ENCODE measurements at regions not wholly inside any gene's neighbourhood (a gene's known extent, or its start where the extent isn't known, plus 50 kb on each side); places are given as distances from the start of the nearest gene placed in this dataset.
"Not testable (repeated sequence)": the region's sequence is repeated elsewhere in the genome, so short reads cannot be mapped to it uniquely, and the experiment has no call there.

- H3K27me3 Mint-ChIP-seq; H3K36me3 Mint-ChIP-seq; H3K27ac Mint-ChIP-seq; H3K9me3 ChIP-seq; ATAC-seq (replicated peaks in 1 of 4); H3K4me1 ChIP-seq (ENCODE audit: control insufficient read depth in 1 of 2, extremely low read depth in 1 of 2, insufficient read depth in 2 of 2, low read length in 2 of 2); H3K27ac ChIP-seq (ENCODE audit: low read length); DNase-seq; CTCF ChIA-PET; H3K9me3 Mint-ChIP-seq; H3K4me1 Mint-ChIP-seq; H3K27me3 ChIP-seq (replicated peaks in 1 of 2; ENCODE audit: control insufficient read depth in 2 of 2, extremely low read depth in 1 of 2, insufficient read depth in 2 of 2, low read length in 1 of 2); H3K36me3 ChIP-seq (ENCODE audit: control insufficient read depth in 2 of 2, extremely low read depth in 1 of 2, insufficient read depth in 1 of 2, low read length in 1 of 2); H3K4me3 ChIP-seq (ENCODE audit: control insufficient read depth in 1 of 2, extremely low read depth in 1 of 2, low read length in 1 of 2); POLR2A ChIA-PET; H3K4me3 Mint-ChIP-seq: not testable (repeated sequence)
Observed at GRCh38 chr6:153331221-153331620, 200.1 kb upstream of the RGS17 start.

GRCh38 chr6:153328194-153328593, 197.1 kb upstream of the RGS17 start:
- Mint-ChIP-seq H3K36me3 (no peaks in the 10 kb centered on the region), H3K4me1 (no peaks in the 10 kb centered on the region), H3K27me3 (no peaks in the 10 kb centered on the region), H3K4me3 (no peak overlapping the region), H3K27ac (no peak overlapping the region), H3K9me3 (peaks cover 1 to 5% (median 4%) of the 10 kb centered on the region in 3 donors)
- Histone ChIP-seq H3K27me3 (replicated peaks in 1 of 2; ENCODE audit: control insufficient read depth in 2 of 2, extremely low read depth in 1 of 2, insufficient read depth in 2 of 2, low read length in 1 of 2) (no peaks in the 10 kb centered on the region), H3K27ac (ENCODE audit: low read length) (no peak overlapping the region), H3K4me1 (ENCODE audit: control insufficient read depth in 1 of 2, extremely low read depth in 1 of 2, insufficient read depth in 2 of 2, low read length in 2 of 2) (no peaks in the 10 kb centered on the region), H3K4me3 (ENCODE audit: control insufficient read depth in 1 of 2, extremely low read depth in 1 of 2, low read length in 1 of 2) (no peak overlapping the region), H3K36me3 (ENCODE audit: control insufficient read depth in 2 of 2, extremely low read depth in 1 of 2, insufficient read depth in 1 of 2, low read length in 1 of 2) (no peaks in the 10 kb centered on the region), H3K9me3 (no peaks in the 10 kb centered on the region)
- WGBS (ENCODE audit: insufficient coverage), result 80% methylated on average over 1 of the region's 5 CpGs
- ATAC-seq (replicated peaks in 1 of 4) (no peak), DNase-seq (no peak)
- POLR2A ChIA-PET, result no interaction called here
- CTCF ChIA-PET, result no interaction called here

- CTCF ChIA-PET, result no interaction called here
- peaks cover 0 to 5% (median 0%) of the 10 kb centered on the region in 3 donors for H3K9me3 Mint-ChIP-seq
- H3K27me3 Mint-ChIP-seq, result no peaks in the 10 kb centered on the region
- ATAC-seq (replicated peaks in 1 of 4), result no peak
- H3K4me3 Mint-ChIP-seq, result no peak overlapping the region
- no peaks in the 10 kb centered on the region for H3K36me3 ChIP-seq (ENCODE audit: control insufficient read depth in 2 of 2, extremely low read depth in 1 of 2, insufficient read depth in 1 of 2, low read length in 1 of 2)
- POLR2A ChIA-PET, result no interaction called here
- no peaks in the 10 kb centered on the region for H3K9me3 ChIP-seq
- DNase-seq, result no peak
- no peaks in the 10 kb centered on the region for H3K4me1 ChIP-seq (ENCODE audit: control insufficient read depth in 1 of 2, extremely low read depth in 1 of 2, insufficient read depth in 2 of 2, low read length in 2 of 2)
- no peak overlapping the region for H3K4me3 ChIP-seq (ENCODE audit: control insufficient read depth in 1 of 2, extremely low read depth in 1 of 2, low read length in 1 of 2)
- no peak overlapping the region for H3K27ac Mint-ChIP-seq
- no peak overlapping the region for H3K27ac ChIP-seq (ENCODE audit: low read length)
- WGBS (ENCODE audit: insufficient coverage), result no CpG with 5 or more reads among the region's 1 CpG
- no peaks in the 10 kb centered on the region for H3K27me3 ChIP-seq (replicated peaks in 1 of 2; ENCODE audit: control insufficient read depth in 2 of 2, extremely low read depth in 1 of 2, insufficient read depth in 2 of 2, low read length in 1 of 2)
- H3K36me3 Mint-ChIP-seq, result no peaks in the 10 kb centered on the region
- no peaks in the 10 kb centered on the region for H3K4me1 Mint-ChIP-seq
Observed at GRCh38 chr6:153325661-153326060, 194.6 kb upstream of the RGS17 start.

GRCh38 chr6:153312634-153313033, 181.6 kb upstream of the RGS17 start:
- no peak overlapping the region for H3K4me3 ChIP-seq (ENCODE audit: control insufficient read depth in 1 of 2, extremely low read depth in 1 of 2, low read length in 1 of 2)
- ChIA-PET POLR2A (interaction anchor here in 1 of 2 donors (0.5 kb wide), 1 partner anchor 72 kb away, joined by 4 read pairs; no protein-coding TSS in a partner anchor), CTCF (interaction anchor here (0.6 to 1.7 kb wide), 3 partner anchors 280 to 459 kb away, joined by 3 to 7 read pairs (median 3); no protein-coding TSS in a partner anchor)
- H3K9me3 ChIP-seq, result no peaks in the 10 kb centered on the region
- no peaks in the 10 kb centered on the region for H3K27me3 ChIP-seq (replicated peaks in 1 of 2; ENCODE audit: control insufficient read depth in 2 of 2, extremely low read depth in 1 of 2, insufficient read depth in 2 of 2, low read length in 1 of 2)
- no peak overlapping the region for H3K27ac ChIP-seq (ENCODE audit: low read length)
- Mint-ChIP-seq H3K36me3 (no peaks in the 10 kb centered on the region), H3K4me1 (no peaks in the 10 kb centered on the region), H3K27me3 (no peaks in the 10 kb centered on the region), H3K27ac (no peak overlapping the region), H3K9me3 (no peaks in the 10 kb centered on the region), H3K4me3 (no peak overlapping the region)
- H3K4me1 ChIP-seq (ENCODE audit: control insufficient read depth in 1 of 2, extremely low read depth in 1 of 2, insufficient read depth in 2 of 2, low read length in 2 of 2), result no peaks in the 10 kb centered on the region
- no peaks in the 10 kb centered on the region for H3K36me3 ChIP-seq (ENCODE audit: control insufficient read depth in 2 of 2, extremely low read depth in 1 of 2, insufficient read depth in 1 of 2, low read length in 1 of 2)
- DNase-seq, result peak in 17 of 35 experiments; percentile 1 to 37 (median 3)
- WGBS (ENCODE audit: insufficient coverage), result 20% methylated on average over 1 of the region's 3 CpGs
- no peak for ATAC-seq (replicated peaks in 1 of 4)

- DNase-seq (no peak), ATAC-seq (replicated peaks in 1 of 4) (no peak)
- H3K27me3 Mint-ChIP-seq, result peaks cover 0 to 4% of the 10 kb centered on the region in 2 donors
- H3K4me1 Mint-ChIP-seq, result no peaks in the 10 kb centered on the region
- H3K36me3 Mint-ChIP-seq, result no peaks in the 10 kb centered on the region
- ChIA-PET CTCF (interaction anchor here (0.7 to 1.8 kb wide), 2 partner anchors 277 to 281 kb away, joined by 4 to 5 read pairs; no protein-coding TSS in a partner anchor), POLR2A (no interaction called here)
- H3K4me3 Mint-ChIP-seq, result no peak overlapping the region
- Histone ChIP-seq H3K9me3 (no peaks in the 10 kb centered on the region), H3K36me3 (ENCODE audit: control insufficient read depth in 2 of 2, extremely low read depth in 1 of 2, insufficient read depth in 1 of 2, low read length in 1 of 2) (no peaks in the 10 kb centered on the region), H3K4me3 (ENCODE audit: control insufficient read depth in 1 of 2, extremely low read depth in 1 of 2, low read length in 1 of 2) (no peak overlapping the region), H3K4me1 (ENCODE audit: control insufficient read depth in 1 of 2, extremely low read depth in 1 of 2, insufficient read depth in 2 of 2, low read length in 2 of 2) (no peaks in the 10 kb centered on the region), H3K27me3 (replicated peaks in 1 of 2; ENCODE audit: control insufficient read depth in 2 of 2, extremely low read depth in 1 of 2, insufficient read depth in 2 of 2, low read length in 1 of 2) (no peaks in the 10 kb centered on the region), H3K27ac (ENCODE audit: low read length) (no peak overlapping the region)
- 40% methylated on average over 1 of the region's 2 CpGs for WGBS (ENCODE audit: insufficient coverage)
- no peak overlapping the region for H3K27ac Mint-ChIP-seq
- H3K9me3 Mint-ChIP-seq, result no peaks in the 10 kb centered on the region
Observed at GRCh38 chr6:153309651-153310050, 178.6 kb upstream of the RGS17 start.

- no peaks in the 10 kb centered on the region for H3K36me3 Mint-ChIP-seq
- no peak overlapping the region for H3K27ac ChIP-seq (ENCODE audit: low read length)
- DNase-seq, result no peak
- H3K4me3 ChIP-seq (ENCODE audit: control insufficient read depth in 1 of 2, extremely low read depth in 1 of 2, low read length in 1 of 2), result no peak overlapping the region
- H3K27me3 Mint-ChIP-seq, result peaks cover 0 to 16% of the 10 kb centered on the region in 2 donors
- 87% methylated on average over 6 of the region's 8 CpGs for whole genome bisulfite sequencing (ENCODE audit: insufficient coverage)
- H3K9me3 ChIP-seq, result no peaks in the 10 kb centered on the region
- no peaks in the 10 kb centered on the region for H3K36me3 ChIP-seq (ENCODE audit: control insufficient read depth in 2 of 2, extremely low read depth in 1 of 2, insufficient read depth in 1 of 2, low read length in 1 of 2)
- no peaks in the 10 kb centered on the region for H3K9me3 Mint-ChIP-seq
- no peak overlapping the region for H3K4me3 Mint-ChIP-seq
- POLR2A ChIA-PET, result no interaction called here
- H3K4me1 ChIP-seq (ENCODE audit: control insufficient read depth in 1 of 2, extremely low read depth in 1 of 2, insufficient read depth in 2 of 2, low read length in 2 of 2), result no peaks in the 10 kb centered on the region
- ATAC-seq (replicated peaks in 1 of 4), result no peak
- H3K27ac Mint-ChIP-seq, result no peak overlapping the region
- no peaks in the 10 kb centered on the region for H3K4me1 Mint-ChIP-seq
- no peaks in the 10 kb centered on the region for H3K27me3 ChIP-seq (replicated peaks in 1 of 2; ENCODE audit: control insufficient read depth in 2 of 2, extremely low read depth in 1 of 2, insufficient read depth in 2 of 2, low read length in 1 of 2)
- CTCF ChIA-PET, result no interaction called here
Observed at GRCh38 chr6:153302133-153302532, 171.1 kb upstream of the RGS17 start.

- no peaks in the 10 kb centered on the region for H3K27me3 ChIP-seq (replicated peaks in 1 of 2; ENCODE audit: control insufficient read depth in 2 of 2, extremely low read depth in 1 of 2, insufficient read depth in 2 of 2, low read length in 1 of 2)
- 51% methylated on average over 4 of the region's 6 CpGs for WGBS (ENCODE audit: insufficient coverage)
- CTCF ChIA-PET, result interaction anchor here in 1 of 2 donors (0.6 to 0.7 kb wide), 2 partner anchors 10 to 167 kb away, joined by 3 to 6 read pairs; no protein-coding TSS in a partner anchor
- Mint-ChIP-seq H3K9me3 (no peaks in the 10 kb centered on the region), H3K36me3 (no peaks in the 10 kb centered on the region), H3K4me1 (no peaks in the 10 kb centered on the region), H3K27ac (no peak overlapping the region), H3K4me3 (no peak overlapping the region), H3K27me3 (peaks cover 0 to 16% of the 10 kb centered on the region in 2 donors)
- DNase-seq (no peak), ATAC-seq (replicated peaks in 1 of 4) (no peak)
- POLR2A ChIA-PET, result no interaction called here
- H3K4me1 ChIP-seq (ENCODE audit: control insufficient read depth in 1 of 2, extremely low read depth in 1 of 2, insufficient read depth in 2 of 2, low read length in 2 of 2), result no peaks in the 10 kb centered on the region
- no peaks in the 10 kb centered on the region for H3K9me3 ChIP-seq
- H3K27ac ChIP-seq (ENCODE audit: low read length), result no peak overlapping the region
- no peak overlapping the region for H3K4me3 ChIP-seq (ENCODE audit: control insufficient read depth in 1 of 2, extremely low read depth in 1 of 2, low read length in 1 of 2)
- no peaks in the 10 kb centered on the region for H3K36me3 ChIP-seq (ENCODE audit: control insufficient read depth in 2 of 2, extremely low read depth in 1 of 2, insufficient read depth in 1 of 2, low read length in 1 of 2)
Observed at GRCh38 chr6:153301602-153302001, 170.5 kb upstream of the RGS17 start.
